ENCODE measurements at regions not wholly inside any gene's neighbourhood (a gene's known extent, or its start where the extent isn't known, plus 50 kb on each side); places are given as distances from the start of the nearest gene placed in this dataset.
A peak's percentile ranks its signal among the peaks of the same experiment; 100 is the strongest.

DNA sequence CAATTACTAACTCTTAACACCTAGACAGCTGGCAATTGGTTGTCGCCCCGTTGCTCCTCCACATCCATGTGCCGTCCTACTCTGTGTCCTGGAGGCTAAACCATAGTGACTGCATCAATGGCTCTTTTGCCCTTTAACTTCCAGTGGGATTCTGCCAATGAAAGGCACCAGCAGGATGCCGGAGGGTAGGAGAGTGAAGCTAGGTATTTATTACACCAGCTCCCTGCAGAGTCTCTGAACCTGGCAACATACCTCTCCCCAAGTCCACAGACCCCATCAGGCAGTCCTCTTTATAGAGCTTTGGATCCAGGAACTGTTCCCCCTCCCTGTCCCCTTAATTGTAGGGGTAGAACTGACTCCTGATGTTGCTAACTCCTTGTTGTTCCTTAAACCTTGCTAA, 426.8 kb downstream of the HNRNPD start:
- no peak for DNase-seq (ENCODE audit: low spot score)

DNA sequence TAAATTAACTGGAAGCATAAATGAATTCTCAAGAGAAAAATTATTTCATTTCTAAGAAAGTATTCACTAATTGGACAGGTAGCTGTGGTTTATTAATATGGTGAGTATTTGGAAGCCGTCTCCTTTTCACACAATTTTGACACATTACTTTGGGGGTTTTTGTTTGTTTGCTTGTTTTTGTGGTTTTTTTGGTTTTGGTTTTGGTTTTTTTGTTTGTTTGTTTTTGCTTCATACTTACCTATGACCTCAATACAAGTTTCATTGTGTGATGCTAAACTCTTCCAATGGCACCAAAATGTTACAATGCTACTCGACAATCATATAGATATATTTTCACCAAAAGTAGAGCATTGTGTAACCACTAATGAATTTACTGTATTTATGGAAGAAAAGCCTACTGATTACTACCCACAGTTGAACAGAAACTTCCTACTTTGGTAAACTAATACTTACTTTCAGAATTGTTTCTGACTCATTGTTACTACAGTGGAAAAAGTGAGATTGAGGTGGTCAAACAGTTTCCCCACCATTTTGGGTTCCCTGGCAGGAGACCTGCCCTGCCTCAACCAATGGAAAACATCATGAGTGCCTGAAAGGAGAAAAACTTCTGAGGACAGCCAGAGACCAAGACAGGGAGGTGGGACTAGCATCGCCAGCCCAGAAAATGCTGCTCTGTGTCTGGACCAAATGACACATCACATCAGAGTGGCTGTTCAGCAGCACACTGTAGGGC, 443.1 kb downstream of the HNRNPD start:
- DNase-seq (ENCODE audit: low spot score), result no peak

DNA sequence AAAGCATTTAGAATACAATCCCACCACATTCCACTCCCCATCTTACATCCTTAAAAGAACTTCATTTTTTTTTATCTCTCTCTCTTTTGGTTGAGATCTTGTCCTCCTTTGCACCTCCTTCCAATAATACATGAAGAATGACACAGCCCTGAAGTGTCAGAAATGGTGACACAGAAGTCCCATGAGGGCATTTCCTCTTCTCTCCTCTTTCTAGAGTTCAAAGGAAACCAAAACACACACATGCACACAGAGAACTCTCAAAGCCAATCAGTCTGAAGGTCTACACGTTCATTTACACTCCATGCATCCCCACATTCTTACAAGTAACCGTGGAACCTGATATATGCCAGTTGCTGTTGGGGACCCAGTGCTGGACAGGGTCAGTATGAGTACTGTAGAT, 450.7 kb downstream of the HNRNPD start:
- no peak for DNase-seq (ENCODE audit: low spot score)

DNA sequence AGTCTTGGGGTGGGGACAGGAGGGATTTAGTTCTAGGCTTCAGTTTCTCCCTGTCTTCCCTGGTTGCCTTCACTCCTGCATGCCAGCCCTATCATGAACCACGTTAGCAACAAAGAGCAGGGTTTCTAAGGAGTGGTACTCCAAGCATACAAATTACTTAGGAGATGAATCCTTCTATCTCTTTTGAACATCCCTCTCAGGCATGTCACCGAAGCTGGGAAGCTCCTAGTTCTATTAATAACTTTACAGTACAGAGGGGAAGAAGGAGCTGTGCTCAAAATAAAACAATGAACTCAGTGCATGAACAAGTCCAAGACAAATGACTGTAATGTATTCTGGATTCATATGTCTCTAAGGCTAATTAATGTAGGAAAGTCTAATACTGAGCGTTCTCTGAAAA, 450.6 kb upstream of the RASGEF1B start:
- DNase-seq (ENCODE audit: low spot score), result no peak

DNA sequence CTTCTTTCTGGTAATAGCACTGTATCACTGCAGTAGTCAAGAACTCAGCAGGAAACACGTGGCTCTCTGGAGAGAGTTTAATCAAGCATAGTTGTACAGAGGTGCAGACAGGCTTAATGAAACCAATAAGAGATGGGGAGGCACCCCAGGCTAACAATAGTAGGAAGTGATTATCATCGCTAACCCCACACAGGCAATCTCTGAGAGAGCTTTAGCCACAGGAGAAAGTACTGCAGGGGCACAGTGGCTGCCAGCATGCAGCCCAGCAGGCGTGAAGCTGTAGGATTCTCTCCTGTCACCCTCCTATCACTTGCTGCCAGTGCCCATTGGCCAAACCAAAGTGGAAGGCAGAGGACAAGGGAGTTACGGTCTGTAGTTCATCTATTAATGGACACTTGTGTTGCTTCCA, 450.0 kb upstream of the RASGEF1B start:
- no peak for DNase-seq (ENCODE audit: low spot score)

DNA sequence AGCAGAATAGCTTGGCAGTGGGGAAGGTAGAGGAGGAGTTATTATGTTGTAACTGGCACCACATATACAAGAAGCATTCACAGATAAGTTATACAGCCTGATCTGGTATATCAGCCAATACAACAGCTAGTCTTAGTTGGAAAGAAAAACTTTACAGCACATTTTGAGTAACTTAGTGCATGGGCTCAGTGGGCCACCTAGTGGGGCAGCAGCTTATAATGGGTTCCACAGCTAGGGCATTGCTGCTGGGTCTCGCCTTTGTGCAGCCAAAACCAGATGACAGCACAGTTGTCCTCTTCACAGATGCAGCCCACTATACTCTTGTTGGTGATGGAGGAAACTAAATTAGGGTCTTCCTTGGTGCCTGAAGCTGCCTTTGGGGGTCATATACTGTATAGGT, 448.1 kb upstream of the RASGEF1B start:
- DNase-seq (ENCODE audit: low spot score), result no peak

DNA sequence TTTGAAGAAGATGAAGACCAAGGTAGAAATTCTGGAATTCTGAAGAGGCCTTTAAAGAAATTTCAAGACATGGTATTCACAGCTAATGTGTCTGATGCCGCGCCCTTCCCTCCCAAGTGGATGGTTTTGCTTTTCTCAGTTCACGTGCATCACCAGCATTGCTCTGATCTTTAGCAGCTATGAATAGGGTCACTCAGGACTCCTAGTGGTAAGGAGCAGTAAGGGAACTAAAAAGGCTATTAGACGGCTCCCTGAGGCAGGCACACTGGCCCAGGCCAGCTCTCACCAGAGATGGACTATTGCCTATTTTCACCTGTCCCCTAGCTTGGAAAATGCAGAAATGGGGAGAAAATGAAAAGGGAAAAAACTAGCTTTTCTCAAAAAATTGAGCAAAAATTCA, 447.5 kb upstream of the RASGEF1B start:
- DNase-seq (ENCODE audit: low spot score), result peak; percentile 16

DNA sequence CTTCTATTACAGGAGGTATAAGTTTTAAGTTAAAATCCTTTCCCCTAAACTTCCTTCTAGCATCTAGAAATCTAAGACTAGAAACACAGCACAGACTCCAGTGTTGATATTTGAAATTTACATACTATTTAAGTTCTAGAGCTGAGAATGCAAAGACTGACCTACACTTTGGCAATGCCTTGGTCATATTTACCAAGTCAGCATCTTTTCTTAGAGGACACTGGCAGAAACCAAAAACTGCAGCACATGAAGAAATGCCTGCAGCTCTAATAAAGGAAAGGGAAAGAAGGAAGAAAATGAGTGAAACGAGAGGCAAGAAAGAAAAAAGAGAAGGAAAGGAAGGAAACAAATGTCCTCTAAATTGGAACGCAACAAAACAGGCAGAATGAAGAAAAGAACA, 443.7 kb upstream of the RASGEF1B start:
- DNase-seq (ENCODE audit: low spot score), result no peak

DNA sequence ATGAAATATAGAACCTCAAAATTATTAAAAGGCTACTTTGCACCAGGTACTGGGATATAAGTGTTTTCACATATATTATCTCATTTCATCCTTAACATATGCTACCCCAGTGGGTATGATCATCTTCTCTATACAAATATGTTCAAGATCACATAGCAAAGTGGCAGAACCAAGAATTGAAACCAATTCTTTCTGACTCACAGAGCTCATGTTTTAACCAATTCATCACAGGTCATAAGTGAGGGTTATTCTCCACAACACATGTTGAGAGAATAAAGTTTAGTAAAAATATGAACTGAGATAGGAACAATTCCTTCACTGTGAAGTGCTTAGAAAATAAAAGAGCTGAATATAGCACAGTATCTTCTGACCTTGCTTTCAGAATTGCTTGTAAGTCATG, 442.9 kb upstream of the RASGEF1B start:
- no peak for DNase-seq (ENCODE audit: low spot score)

DNA sequence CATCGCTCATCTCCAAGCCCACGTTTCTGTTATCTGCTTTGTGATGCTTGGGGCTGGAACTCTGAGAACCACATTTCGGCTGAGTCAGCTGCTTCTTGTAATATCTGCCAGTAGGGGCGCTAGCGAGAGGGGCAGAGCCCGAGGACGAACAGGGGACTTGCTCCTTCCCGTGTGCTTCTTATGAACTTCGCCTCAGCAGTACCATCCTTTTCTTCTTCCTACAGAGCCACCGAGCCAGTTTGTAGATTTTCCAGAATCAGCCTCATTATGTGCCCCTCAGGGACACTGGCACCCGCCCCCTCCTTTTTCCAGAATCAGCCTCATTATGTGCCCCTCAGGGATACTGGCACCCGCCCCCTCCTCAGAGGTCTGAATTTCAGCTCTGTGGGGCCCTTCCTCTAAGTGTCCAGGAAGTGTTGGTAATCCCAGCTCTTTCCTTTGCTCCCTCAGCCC, 441.7 kb upstream of the RASGEF1B start:
- DNase-seq (ENCODE audit: low spot score), result peak; percentile 51

DNA sequence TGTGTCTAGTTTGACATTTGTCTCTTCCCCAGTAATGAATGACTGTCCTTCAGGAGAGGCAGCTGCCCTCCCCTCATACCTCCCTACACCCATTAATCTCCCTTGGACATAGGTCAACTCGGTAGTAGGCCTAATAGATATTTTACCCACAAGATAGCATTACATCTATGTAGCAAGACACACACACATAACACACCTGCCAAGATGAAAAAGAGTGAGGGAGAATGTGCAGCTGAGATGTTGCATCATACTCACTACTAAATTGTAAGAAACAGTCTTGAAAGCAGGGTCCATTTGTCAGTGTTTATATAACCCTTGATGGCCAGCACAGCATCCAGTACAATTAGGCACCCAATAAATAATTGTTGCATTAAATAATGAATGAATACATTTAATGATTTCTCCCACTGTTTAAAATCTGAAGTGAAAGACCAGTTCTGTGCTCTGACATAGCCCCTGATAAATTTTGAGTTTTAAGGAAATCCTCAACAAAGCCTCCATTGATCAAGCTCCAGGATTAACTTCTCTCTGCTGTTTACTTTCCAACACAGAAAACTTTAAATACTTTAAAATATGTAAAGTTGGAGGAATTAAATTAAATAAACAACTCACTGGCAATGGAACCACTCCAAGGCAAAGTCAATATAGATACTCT, 440.8 kb upstream of the RASGEF1B start:
- DNase-seq (ENCODE audit: low spot score), result no peak

DNA sequence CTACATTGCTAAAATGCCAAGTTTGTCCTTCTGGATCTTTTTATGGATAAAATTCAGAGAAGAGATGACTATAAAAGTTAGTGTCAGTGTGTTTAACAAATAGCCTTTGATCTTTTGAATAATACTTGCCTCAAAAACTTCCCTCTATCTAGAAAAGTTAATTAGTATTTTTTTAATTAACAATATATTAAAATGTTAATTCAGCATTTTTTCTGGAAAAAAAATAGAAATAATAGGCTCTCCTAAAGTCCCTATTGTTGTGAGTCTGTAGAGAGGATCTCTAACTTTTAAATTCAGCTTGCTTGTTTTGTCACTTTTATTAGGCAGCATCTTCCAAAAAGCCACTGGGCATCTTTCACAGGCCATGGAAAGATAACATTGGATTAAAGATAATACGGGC, 435.2 kb upstream of the RASGEF1B start:
- DNase-seq (ENCODE audit: low spot score), result no peak

DNA sequence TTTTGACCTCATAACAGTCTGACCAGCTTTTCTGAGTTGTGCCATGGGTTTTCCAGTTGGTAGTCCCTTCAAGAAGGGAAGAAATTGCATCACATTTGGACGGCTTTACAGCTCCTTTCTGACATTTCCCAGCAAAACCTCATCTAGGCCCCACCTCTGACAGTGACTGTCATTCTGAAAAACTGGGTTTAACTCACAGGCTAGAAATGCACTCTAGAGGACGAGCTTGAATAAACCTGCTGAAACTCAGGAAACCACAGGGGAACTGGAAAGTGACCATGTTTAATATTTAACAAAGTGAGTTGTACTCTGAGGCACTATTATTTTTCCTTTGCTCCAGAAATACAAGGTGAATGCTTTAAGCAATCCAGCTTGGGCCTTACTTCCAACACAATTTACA, 434.3 kb upstream of the RASGEF1B start:
- DNase-seq (ENCODE audit: low spot score), result no peak

DNA sequence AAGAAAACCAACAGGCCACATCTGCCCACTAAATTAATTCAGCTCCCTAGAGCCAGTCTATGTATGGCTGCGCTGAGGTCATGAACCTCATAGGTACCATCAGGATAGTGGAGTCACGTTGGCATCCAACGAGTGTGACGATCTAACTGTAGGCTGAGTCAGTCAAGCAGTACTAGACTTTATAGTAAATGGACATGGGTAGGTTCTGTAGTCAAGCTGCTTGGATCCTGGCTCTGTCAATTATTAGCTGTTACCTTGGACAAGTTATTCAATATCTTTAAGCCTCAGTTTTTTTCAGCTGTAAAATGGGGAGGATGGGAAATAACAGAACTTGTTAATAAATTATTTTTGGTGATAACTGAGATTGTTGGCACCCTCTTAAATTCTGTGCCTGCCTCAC, 432.4 kb upstream of the RASGEF1B start:
- DNase-seq (ENCODE audit: low spot score), result no peak

DNA sequence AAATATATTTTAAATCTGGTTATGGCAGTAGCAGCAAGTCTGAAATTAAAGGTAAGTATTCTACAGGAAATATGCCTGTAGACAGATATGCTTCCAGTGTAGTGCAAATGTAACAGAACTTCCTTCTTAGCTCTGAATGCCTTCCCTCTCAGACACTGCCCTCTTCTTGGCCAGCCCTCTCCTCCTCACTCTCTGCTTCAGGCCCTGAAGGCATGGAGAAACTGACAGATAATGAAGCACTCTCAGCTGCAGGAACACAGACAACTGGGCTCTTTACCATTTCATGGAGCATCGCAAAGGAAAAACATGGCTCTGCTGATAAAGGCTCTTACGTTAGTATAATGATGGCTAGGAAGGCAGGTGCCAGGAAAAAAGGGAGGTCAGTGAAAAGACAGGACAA, 431.5 kb upstream of the RASGEF1B start:
- DNase-seq (ENCODE audit: low spot score), result no peak

DNA sequence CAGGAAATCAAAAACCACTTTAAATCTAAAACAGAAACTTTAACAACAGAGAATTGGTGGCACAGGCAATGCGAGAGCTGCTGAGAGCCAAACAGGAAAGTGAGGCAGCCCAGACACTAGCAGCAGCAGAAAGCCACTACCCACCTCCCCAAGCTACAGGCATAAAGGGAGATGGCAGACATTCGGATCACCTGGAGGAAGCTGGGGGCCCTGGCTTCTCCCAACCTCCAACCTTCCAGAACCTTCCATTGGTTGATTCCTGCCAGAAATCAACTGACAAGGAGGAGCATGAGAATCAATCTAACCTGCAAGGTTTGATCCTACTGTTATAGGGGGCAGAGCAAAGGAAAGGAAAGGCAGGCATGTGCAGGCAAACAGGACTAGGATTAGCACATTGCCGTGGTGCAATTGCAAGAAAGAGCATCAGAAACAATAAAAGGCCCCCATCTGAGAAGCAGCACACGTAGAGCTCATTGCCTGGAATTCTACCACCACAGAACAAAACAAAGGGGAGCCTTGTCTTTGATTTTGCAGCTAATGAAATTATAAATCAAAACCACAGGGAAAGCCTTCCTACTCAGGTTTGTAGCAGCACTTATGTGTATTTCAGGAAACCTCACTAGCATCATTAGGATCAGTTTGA, 427.3 kb upstream of the RASGEF1B start:
- no peak for DNase-seq (ENCODE audit: low spot score)

DNA sequence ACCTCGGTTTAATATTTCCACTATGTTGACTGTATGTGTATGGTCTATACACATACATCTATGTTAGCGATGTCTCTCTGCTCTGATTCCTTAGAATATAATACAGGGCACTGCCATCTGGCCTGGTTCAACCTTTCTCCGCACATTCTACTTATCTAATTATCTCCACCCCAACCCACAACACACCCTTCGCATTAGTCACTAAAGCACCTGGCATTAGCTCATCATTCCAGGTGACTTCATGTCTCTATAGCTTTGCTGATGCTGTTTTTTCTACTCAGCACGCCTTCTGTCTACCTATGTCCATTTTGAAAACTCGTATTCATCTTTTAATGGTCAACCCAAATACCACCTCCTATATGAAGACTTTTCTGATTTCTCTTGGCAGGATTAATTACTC, 425.2 kb upstream of the RASGEF1B start:
- no peak for DNase-seq (ENCODE audit: low spot score)

DNA sequence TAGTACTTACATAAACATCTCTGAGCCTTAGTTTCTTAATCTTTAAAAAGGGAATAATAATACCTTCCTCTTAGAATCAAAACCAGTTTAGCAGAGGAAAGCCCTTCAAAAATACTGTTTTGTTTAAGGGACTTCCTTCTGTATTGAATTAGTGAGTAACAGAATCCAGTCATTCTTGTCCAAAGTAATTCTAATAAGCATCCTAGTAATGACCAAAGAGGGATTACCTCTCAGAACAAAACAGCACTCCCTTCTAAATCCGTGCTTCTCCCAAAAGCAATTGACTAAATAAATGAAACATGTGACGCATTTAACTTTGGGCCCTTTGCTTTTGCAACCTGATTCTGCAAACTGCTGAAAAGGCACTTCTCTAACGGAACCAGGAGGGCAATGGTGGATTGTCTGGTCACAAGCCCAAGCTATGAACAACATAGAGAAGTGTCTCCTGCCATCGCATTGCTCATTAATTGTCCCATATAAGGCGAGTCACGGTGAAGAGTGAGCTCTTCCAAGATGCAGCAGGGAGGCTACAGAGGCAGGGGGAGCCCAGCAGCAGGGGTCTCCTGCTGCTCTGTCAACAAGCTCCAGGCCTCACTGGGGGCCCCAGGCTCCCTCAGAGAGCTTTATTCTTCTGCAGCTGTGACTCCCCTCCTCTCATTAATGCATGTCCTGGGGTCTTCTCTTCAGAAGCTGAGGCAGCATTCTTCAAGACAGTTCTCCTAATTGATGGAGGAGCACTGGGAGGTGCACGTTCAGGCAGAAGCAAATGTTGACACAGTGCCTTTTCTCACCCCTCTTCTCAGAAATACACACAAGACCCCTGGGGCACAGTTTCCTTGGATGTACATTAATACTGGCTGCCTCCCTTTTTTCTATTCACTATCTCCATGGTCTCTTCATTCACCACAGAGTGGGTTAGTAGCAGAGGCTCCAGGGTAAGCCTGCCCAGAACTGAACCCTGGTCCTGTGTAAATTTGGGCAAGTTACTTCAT, 419.6 kb upstream of the RASGEF1B start:
- no peak for DNase-seq (ENCODE audit: low spot score)

DNA sequence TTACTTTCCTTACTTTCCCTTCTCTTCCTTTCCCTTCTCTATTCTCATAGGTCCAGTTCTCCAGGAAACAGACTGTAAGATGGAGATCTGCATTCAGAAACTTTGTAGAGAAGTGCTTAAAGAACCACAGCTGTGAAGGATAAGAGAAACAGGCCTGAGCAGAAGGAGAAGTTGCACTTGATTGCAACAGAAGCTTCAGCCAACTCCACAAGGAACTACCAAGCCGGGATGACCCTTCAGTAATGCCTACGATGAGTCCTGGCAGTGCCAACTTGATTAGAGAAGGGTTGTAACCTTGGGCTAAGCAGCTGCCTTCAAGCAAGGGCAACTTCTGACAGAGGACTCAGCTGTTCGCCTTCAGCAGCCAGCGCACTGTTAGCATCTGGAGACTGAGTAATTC, 413.3 kb upstream of the RASGEF1B start:
- DNase-seq (ENCODE audit: low spot score), result no peak

DNA sequence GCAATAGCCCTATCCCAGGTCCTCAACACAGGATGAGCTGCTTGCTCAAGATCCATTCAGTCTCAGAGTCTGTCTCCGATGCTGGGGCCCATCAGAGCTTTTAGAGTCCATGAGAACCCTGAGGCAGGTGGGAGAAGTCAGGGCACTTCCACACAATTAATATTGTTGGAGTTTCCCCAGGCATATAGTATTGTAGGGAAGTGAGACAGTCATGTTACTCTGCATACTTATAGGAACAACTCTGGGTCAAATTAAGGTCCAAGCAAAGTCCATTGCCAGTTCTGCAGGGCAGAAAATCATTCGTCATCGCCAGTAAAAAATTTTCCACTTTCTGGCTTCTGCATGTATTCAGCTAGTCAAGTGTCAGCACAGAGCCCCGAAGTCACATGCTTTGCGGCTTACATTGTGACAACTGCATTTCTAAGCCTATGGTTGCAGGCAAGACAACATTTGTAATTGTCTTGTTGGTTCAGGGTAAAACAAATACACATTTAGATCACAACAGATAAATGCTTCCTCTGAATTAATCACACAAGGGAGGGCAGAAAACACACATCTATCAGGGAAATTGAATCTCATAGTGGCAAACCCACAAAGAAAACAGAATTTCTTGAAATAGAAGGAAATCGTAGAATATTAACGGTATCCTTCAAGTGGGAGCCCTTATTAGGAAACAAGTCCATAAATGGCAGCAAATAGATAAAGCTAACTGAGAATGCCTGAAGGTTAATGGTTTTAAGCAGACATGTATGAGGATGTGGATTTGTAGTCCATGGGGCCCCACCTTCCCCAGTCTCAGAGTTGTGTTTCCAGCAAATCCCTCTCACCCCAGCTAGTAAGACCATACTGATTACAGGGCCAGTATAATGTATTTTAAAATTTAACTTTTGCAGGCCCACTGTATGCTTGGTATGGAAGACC, 412.1 kb upstream of the RASGEF1B start:
- no peak for DNase-seq (ENCODE audit: low spot score)

DNA sequence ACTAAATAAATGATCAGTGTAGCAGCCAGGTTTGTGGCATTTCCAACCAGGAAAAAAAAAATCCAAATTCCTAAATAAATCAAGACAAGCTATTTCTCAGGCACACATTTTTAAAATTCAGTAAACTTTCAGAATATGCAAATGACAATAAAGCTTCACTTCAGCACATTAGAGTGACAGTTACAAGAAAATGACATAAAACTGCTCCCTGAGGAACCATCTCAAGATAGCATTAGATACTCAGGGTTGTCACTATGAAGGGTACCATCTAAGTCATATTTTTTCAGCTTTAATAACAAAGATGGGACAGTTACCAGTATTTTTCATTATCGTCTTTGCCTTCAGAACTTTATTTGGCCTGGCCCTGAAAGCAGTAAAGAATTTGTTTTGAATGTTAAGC, 411.3 kb upstream of the RASGEF1B start:
- DNase-seq (ENCODE audit: low spot score), result no peak
